HG03378 (cell line): ENCODE measurements at regions not wholly inside any gene's neighbourhood (a gene's known extent, or its start where the extent isn't known, plus 50 kb on each side); places are given as distances from the start of the nearest gene placed in this dataset.
"Not testable (repeated sequence)": the region's sequence is repeated elsewhere in the genome, so short reads cannot be mapped to it uniquely, and the experiment has no call there.

Source experiments
- ATAC-seq: cut with Tn5 transposase; IDR thresholded peaks from one replicate; pipeline ENCODE4 v1.9.1; 2021; ENCODE audit warnings: mild to moderate bottlenecking, moderate library complexity; ENCODE audit not compliant: unreplicated experiment

GRCh38 chr17:31721291-31722025 lies 137.6 kb downstream of the COPRS start:
- no peak for ATAC-seq

DNA sequence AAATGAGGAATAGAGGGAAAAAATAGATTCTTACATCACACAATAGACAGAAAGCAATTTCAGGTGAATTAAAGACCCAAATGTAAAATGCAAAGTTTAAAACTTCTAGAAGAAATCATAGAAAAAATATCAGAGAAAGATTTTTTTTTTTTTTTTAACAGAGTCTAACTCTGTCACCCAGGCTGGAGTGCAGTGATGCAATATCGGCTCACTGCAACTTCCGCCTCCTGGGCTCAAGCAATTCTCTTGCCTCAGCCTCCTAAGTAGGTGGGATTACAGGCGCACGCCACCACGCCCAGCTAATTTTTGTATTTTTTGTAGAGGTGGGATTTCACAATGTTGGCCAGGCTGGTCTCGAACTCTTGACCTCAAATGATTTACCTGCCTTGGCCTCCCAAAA lies 141.8 kb downstream of the COPRS start:
- not testable (repeated sequence) for ATAC-seq

DNA sequence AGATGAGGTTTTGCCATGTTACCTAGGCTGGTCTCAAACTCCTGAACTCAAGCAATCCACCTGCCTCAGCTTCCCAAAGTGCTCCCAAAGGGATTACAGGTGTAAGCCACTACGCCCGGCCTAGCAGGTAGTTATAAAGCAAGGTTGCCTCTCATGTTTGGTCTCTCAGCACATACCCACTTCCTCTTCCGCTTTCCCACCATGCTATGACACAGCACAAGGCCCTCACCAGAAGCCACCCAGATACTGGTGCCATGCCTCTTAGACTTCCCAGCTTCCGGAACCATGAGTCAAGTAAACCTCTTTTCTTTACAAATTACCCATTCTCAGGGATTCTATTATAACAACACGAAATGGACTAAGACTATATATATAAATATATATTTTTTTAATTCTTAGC lies 143.6 kb downstream of the COPRS start:
- ATAC-seq = no peak

GRCh38 chr17:31704483-31704882 lies 154.6 kb downstream of the COPRS start:
- ATAC-seq = no peak

- ATAC-seq = no peak
Measured at GRCh38 chr17:31702041-31702440, 157.0 kb downstream of the COPRS start.

DNA sequence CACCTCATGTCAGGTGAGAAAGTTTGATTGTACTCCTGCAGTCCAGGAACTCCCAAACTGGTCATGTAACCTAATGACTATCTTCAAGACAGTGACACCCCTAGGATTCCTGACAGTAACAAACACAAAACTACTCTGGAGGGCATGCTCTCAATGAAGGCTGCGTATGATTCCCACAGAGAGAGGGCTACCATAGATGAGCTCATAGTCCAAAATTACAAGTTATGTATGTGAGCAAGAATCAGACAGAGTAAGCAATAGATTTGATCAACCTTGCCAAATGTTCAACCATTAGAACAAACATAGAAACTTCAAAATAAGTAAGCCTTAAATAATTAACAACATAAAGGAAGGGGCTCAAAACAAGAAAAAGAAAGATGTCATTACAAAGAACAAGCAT lies 158.1 kb downstream of the COPRS start:
- ATAC-seq = no peak

DNA sequence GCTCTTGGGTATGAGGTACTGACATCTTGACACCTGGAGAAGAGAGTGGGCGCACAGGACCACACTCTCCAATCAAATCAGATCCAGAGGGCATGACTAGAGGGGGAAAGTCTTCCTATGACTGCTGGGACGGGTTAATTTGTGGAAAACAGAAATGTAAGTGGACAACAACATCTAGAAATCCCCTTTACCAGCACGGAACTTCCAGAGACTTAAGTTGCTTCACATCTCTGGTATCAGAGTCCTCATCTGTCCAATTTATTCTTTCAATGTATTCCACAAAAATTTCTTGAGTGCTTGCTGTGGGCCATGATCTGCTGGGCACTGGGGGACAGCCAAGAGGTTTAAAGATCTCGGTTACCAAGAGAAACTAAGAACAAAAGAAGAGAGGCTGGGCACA lies 159.2 kb downstream of the COPRS start:
- ATAC-seq = no peak

DNA sequence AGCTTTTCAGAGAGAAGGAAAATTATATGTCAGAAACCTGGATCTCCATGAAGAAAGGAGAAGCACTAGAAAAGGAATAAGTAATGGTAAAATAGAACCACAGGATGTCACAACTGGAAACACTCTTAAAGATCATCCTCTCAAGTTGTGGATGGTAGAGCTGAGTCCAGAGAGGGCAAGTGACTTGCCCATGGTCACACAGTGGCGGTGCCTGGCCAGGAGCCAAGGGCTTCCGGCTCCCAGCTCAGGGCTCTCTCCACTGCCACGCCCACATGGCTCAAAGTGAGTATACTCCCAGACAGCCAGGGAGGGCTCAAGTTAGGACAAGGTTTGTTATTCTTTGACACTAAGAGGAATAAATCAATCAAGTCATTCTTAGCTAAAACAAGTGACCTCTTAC lies 159.8 kb downstream of the COPRS start:
- no peak for ATAC-seq

- ATAC-seq = no peak
Measured at GRCh38 chr17:31698751-31699150, 160.3 kb downstream of the COPRS start.

DNA sequence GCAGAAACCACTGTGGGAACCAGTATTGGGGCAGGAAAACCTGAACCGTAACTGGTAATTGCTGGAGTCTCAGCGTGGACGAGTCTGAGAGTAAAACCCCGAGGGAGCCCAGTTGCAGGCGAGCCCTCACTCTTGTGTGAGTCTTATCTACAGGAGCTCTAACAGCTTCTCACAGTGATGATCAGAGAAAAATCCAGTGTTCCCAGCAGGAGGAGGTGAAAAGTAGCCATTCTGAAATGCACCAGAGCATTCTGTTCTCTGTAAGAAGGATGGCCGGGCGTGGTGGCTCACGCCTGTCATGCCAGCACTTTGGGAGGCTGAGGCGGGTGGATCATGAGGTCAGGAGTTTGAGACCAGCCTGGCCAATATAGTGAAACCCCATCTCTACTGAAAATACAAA lies 161.2 kb downstream of the COPRS start:
- no peak for ATAC-seq

- ATAC-seq = no peak
Measured at GRCh38 chr17:31696703-31697325, 162.2 kb downstream of the COPRS start.

- ATAC-seq = no peak
Measured at GRCh38 chr17:31696184-31696602, 162.9 kb downstream of the COPRS start.

DNA sequence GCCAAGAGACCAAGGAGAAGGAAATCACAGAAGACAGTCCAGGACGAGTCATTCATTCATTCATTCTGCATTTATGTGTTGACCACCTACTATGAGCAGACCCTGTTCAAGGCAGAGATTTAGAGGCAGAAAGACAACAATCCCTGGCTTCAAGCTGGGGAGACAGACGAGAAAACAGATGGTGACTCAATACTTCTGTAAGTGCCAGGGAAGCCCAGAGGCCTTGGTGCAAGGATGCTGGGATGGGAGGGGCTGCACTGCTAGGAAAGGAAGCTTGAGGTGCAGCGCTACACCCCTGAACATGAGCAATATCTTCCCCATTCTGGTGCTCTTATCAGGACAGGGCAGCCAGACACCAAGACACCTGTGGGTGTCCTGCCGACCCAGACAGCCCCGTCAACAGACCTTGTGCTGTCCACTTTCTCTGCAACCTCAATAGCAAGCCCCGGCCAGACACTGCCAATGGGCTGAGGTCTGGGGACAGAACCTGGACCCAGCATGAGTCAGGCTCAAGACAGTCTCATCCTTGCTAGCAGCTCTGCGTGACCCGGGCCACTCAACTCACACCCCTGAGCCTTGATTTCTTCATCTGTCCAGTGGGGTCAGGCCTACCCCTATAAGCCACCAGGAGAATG lies 163.5 kb downstream of the COPRS start:
- no peak for ATAC-seq

DNA sequence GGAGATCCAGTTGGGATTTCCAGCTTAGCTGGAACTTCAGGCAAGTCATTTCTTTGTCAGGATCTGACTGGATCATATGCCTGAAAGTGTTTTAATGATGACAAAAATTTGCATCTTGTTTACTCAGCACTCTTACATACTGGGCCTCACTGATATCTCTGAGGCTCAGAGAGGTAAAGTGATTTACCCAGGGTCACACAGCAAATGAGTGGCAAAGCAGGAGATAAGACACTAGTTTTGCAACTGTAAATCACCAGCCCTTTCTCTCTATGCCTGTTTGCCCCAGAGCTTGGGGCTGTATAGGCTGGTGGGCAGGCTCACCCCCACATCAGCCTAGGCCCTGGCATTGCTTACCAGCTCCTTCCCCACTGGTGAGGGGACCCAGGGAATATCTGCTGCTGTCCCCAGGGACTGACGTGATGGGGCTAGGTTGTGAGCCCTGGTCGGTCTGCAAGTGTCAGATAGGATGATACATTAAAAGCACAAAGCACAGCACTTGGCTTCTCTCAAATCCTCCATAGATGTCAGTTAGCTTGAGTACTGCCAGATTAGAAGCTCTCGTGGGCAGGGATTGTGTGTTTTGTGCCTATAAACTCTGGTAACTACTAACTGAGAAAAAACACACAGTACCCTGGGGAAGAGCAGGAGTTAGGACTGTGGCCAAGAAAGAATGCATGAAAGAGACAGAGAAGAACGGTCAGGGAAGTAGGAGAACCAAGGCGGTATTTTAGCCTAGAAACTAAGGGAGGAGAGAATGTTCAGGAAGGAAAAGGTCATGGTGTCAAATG lies 165.4 kb downstream of the COPRS start:
- no peak for ATAC-seq

- ATAC-seq = no peak
Measured at GRCh38 chr17:31692632-31693031, 166.4 kb downstream of the COPRS start.

- no peak for ATAC-seq
Measured at GRCh38 chr17:31692027-31692426, 167.0 kb downstream of the COPRS start.

GRCh38 chr17:31691251-31691905 lies 167.7 kb downstream of the COPRS start:
- ATAC-seq = no peak

DNA sequence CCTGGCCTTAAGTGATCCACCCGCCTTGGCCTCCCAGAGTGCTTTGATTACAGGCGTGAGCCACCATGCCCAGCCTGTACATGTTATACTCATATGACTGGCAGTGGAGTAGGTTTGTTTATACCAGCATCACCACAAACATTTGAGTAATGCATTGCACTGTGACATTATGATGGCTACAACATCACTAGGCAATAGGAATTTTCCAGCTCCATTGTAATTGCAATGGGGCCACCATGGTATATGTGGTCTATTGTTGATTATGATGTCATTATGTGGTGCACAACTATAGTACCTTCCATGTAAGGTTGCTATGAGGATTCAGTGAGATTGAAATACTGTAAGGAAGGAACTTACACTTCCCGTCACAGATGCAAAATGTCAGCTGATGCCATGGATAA lies 168.9 kb downstream of the COPRS start:
- ATAC-seq = no peak

GRCh38 chr17:31688701-31689100 lies 170.3 kb downstream of the COPRS start:
- no peak for ATAC-seq

DNA sequence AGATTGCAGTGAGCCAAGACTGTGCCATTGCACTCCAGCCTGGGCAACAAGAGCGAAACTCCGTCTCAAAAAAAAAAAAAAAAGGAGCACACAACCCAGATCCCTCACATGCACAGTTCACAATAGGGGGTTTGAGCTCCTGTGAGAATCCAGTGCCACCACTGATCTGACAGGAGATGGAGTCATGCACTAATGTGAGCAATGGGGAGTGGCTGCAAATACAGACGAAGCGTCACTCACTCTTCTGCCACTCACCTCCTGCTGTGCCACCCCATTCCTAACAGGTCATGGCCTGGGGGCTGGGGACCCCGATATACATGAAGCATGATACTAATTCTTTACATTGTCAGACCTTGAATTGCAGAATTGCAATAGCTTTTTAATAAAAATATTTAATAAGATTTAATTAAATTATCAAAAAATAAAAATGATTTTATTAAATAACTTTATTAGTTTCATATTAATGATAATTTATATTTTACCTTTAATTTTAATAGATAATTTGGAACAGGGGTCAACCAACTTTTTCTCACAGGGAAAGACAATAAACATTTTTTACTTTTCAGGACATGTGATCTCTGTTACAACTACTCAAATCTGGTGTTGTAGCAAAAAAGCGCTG lies 171.4 kb downstream of the COPRS start:
- no peak for ATAC-seq

DNA sequence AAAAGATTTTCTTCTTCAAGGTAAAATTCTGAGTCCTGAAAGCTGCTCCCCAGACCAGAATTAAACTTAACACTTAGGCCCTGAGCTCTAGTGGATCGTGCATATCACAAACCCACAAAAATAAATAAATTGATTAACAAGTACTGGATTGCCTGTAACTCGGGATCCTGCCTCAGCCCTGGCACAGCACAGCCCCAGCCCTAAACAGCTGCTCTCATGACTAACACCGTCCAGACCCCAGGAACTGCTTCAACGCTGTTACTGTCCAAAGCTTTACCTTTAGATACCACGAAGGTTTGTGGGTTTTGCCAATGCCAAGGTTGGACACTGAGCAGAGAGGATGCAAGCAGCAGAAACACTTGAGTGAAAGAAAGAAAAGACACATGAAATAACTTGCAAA lies 172.5 kb downstream of the COPRS start:
- ATAC-seq = no peak
